Esophagus muscularis mucosa (tissue), 4 donors: ENCODE measurements at regions not wholly inside any gene's neighbourhood (a gene's known extent, or its start where the extent isn't known, plus 50 kb on each side); places are given as distances from the start of the nearest gene placed in this dataset.

Source experiments
- CTCF ChIP-seq, 3 experiments: fragments of 200-600 bp in 2 of 3; fragments of 450-650 bp in 1 of 3; sonication (generic) in 2 of 3; IDR thresholded peaks; one replicate each; pipeline ENCODE4 v1.5.1; 2017 to 2019; ENCODE audit warnings: antibody characterized with exemption in 3 of 3, mild to moderate bottlenecking in 2 of 3, moderate library complexity in 1 of 3
- EP300 ChIP-seq: sonication (generic); formaldehyde crosslinking; IDR thresholded peaks from one replicate; pipeline ENCODE4 v1.6.1; 2017; ENCODE audit warnings: antibody characterized with exemption
- POLR2AphosphoS5 ChIP-seq, 2 donors: sonication (generic); formaldehyde crosslinking; IDR thresholded peaks; one replicate each; pipeline ENCODE4 v1.6.1; 2017; ENCODE audit warnings: antibody characterized with exemption in 2 of 2

GRCh38 chr6:145336119-145336518 lies 399.2 kb downstream of the EPM2A start:
- TF ChIP-seq EP300 (no peak), POLR2AphosphoS5 (IDR thresholded peaks at IDR 0.05) (no peak), CTCF (IDR thresholded peaks at IDR 0.05) (no peak)
